T1000 (cell line): ENCODE measurements at regions not wholly inside any gene's neighbourhood (a gene's known extent, or its start where the extent isn't known, plus 50 kb on each side); places are given as distances from the start of the nearest gene placed in this dataset.
A peak's percentile ranks its signal among the peaks of the same experiment; 100 is the strongest.

Experiments
- DNase-seq: peaks from one replicate; lab custom pipeline; 2025; ENCODE audit warnings: mixed read lengths; lab: John Stamatoyannopoulos, UW

- DNase-seq = no peak
Observed at GRCh38 chr3:81968658-81969057, 207.2 kb upstream of the GBE1 start.

GRCh38 chr3:81967393-81967792 is 205.9 kb upstream of the GBE1 start:
- no peak for DNase-seq

GRCh38 chr3:81965696-81966095 is 204.3 kb upstream of the GBE1 start:
- DNase-seq = no peak

- DNase-seq = no peak
Observed at GRCh38 chr3:81962396-81962795, 201.0 kb upstream of the GBE1 start.

- no peak for DNase-seq
Observed at GRCh38 chr3:81958972-81959640, 197.7 kb upstream of the GBE1 start.

- DNase-seq = no peak
Observed at GRCh38 chr3:81955878-81956277, 194.4 kb upstream of the GBE1 start.

- no peak for DNase-seq
Observed at GRCh38 chr3:81953111-81953510, 191.7 kb upstream of the GBE1 start.

GRCh38 chr3:81952141-81952540 is 190.7 kb upstream of the GBE1 start:
- no peak for DNase-seq

- no peak for DNase-seq
Observed at GRCh38 chr3:81951636-81952035, 190.2 kb upstream of the GBE1 start.

- DNase-seq = no peak
Observed at GRCh38 chr3:81951106-81951505, 189.7 kb upstream of the GBE1 start.

- DNase-seq = peak; percentile 23
Observed at GRCh38 chr3:81947359-81947758, 185.9 kb upstream of the GBE1 start.

GRCh38 chr3:81938681-81939080 is 177.2 kb upstream of the GBE1 start:
- DNase-seq = no peak

- no peak for DNase-seq
Observed at GRCh38 chr3:81936817-81937216, 175.4 kb upstream of the GBE1 start.

- no peak for DNase-seq
Observed at GRCh38 chr3:81932681-81933080, 171.2 kb upstream of the GBE1 start.

- no peak for DNase-seq
Observed at GRCh38 chr3:81931265-81932251, 170.1 kb upstream of the GBE1 start.

GRCh38 chr3:81929697-81930096 is 168.3 kb upstream of the GBE1 start:
- no peak for DNase-seq

GRCh38 chr3:81927811-81928210 is 166.4 kb upstream of the GBE1 start:
- DNase-seq = no peak

GRCh38 chr3:81925385-81925784 is 163.9 kb upstream of the GBE1 start:
- no peak for DNase-seq

GRCh38 chr3:81923038-81923437 is 161.6 kb upstream of the GBE1 start:
- no peak for DNase-seq

GRCh38 chr3:81922404-81922803 is 161.0 kb upstream of the GBE1 start:
- no peak for DNase-seq

- no peak for DNase-seq
Observed at GRCh38 chr3:81920816-81921215, 159.4 kb upstream of the GBE1 start.

GRCh38 chr3:81916890-81917289 is 155.4 kb upstream of the GBE1 start:
- DNase-seq = no peak
